ENCODE measurements at regions not wholly inside any gene's neighbourhood (a gene's known extent, or its start where the extent isn't known, plus 50 kb on each side); places are given as distances from the start of the nearest gene placed in this dataset.

DNA sequence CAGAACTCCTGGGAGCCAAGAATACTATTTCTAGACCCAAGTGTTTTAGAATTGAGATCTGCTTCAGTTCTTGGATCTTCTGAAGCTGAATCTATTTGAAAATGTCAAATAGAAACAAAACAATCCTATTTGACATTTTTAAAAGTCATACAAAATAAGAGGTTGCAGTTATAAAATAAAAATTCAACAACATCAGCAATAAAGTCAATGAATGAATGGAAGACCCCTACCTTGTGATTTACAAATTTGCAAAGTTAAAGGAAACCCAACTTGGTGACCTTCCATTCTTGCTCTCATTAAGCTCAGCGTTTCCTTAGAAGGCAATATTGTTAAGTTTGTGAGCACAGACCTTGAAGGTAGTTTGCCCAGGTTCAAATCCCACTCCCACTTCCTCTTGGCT lies 531.8 kb upstream of the TENM3 start:
- Histone ChIP-seq H3K9me3 (ENCODE audit: low read length) (no peaks in the 10 kb centered on the region), H3K27me3 (ENCODE audit: insufficient read depth, low read length, poor library complexity, severe bottlenecking) (no peaks in the 10 kb centered on the region), H3K4me1 (ENCODE audit: insufficient read depth, low read length) (no peaks in the 10 kb centered on the region), H3K27ac (ENCODE audit: low read depth, low read length) (no peak overlapping the region), H3K36me3 (ENCODE audit: insufficient read depth, low read length) (no peaks in the 10 kb centered on the region), H3K4me3 (ENCODE audit: low read length) (no peak overlapping the region)
- Mint-ChIP-seq H3K27ac (no peak overlapping the region), H3K4me1 (no peaks in the 10 kb centered on the region), H3K9me3 (peaks cover 5 to 14% (median 7%) of the 10 kb centered on the region in 5 donors), H3K27me3 (no peaks in the 10 kb centered on the region), H3K36me3 (no peaks in the 10 kb centered on the region), H3K4me3 (no peak overlapping the region)
- no peak for DNase-seq
- ChIA-PET POLR2A (no interaction called here), CTCF (no interaction called here)

- Histone ChIP-seq H3K36me3 (ENCODE audit: insufficient read depth, low read length) (no peaks in the 10 kb centered on the region), H3K27ac (ENCODE audit: low read depth, low read length) (no peak overlapping the region), H3K4me1 (ENCODE audit: insufficient read depth, low read length) (no peaks in the 10 kb centered on the region), H3K4me3 (ENCODE audit: low read length) (no peak overlapping the region), H3K27me3 (ENCODE audit: insufficient read depth, low read length, poor library complexity, severe bottlenecking) (no peaks in the 10 kb centered on the region), H3K9me3 (ENCODE audit: low read length) (no peaks in the 10 kb centered on the region)
- no peak for DNase-seq
- POLR2A ChIA-PET = no interaction called here
- no peaks in the 10 kb centered on the region for H3K36me3 Mint-ChIP-seq
- CTCF ChIA-PET = no interaction called here
- no peaks in the 10 kb centered on the region for H3K4me1 Mint-ChIP-seq
- no peak overlapping the region for H3K27ac Mint-ChIP-seq
- H3K27me3 Mint-ChIP-seq = peaks cover 0 to 3% of the 10 kb centered on the region in 2 donors
- H3K9me3 Mint-ChIP-seq = peaks cover 0 to 29% (median 8%) of the 10 kb centered on the region in 5 donors
- H3K4me3 Mint-ChIP-seq = no peak overlapping the region
Observed at GRCh38 chr4:181728305-181728966, 514.8 kb upstream of the TENM3 start.

- ChIA-PET CTCF (no interaction called here), POLR2A (no interaction called here)
- Histone ChIP-seq H3K27me3 (ENCODE audit: insufficient read depth, low read length, poor library complexity, severe bottlenecking) (no peaks in the 10 kb centered on the region), H3K27ac (ENCODE audit: low read depth, low read length) (no peak overlapping the region), H3K36me3 (ENCODE audit: insufficient read depth, low read length) (no peaks in the 10 kb centered on the region), H3K9me3 (ENCODE audit: low read length) (no peaks in the 10 kb centered on the region), H3K4me1 (ENCODE audit: insufficient read depth, low read length) (no peaks in the 10 kb centered on the region), H3K4me3 (ENCODE audit: low read length) (no peak overlapping the region)
- Mint-ChIP-seq H3K27ac (no peak overlapping the region), H3K36me3 (no peaks in the 10 kb centered on the region), H3K9me3 (peaks cover 0 to 24% (median 7%) of the 10 kb centered on the region in 5 donors), H3K4me1 (no peaks in the 10 kb centered on the region), H3K27me3 (peaks cover 0 to 3% of the 10 kb centered on the region in 2 donors), H3K4me3 (no peak overlapping the region)
- no peak for DNase-seq
Observed at GRCh38 chr4:181731900-181732299, 511.3 kb upstream of the TENM3 start.

DNA sequence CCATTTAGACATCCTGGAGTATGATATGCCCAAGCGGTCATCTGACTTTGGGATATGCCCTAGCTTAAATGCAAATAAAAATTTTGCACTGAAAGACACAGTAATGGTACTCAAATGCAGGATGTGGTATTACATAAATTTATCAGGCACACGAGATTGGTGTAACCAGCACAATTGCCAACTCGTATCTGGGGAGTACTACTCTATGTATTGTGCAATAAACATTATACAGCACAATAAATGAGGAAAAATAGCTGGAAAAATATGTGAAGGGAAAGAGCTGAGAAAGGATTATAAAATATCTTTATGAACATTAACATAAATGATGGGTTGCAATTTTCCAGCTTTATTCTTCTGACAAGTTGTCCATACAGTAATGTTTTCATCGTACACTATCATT lies 505.5 kb upstream of the TENM3 start:
- ChIA-PET CTCF (no interaction called here), POLR2A (no interaction called here)
- Mint-ChIP-seq H3K9me3 (peaks cover 1 to 12% (median 5%) of the 10 kb centered on the region in 5 donors), H3K27ac (no peak overlapping the region), H3K36me3 (no peaks in the 10 kb centered on the region), H3K4me1 (no peaks in the 10 kb centered on the region), H3K4me3 (no peak overlapping the region), H3K27me3 (no peaks in the 10 kb centered on the region)
- no peaks in the 10 kb centered on the region for H3K9me3 ChIP-seq (ENCODE audit: low read length)
- no peaks in the 10 kb centered on the region for H3K27me3 ChIP-seq (ENCODE audit: insufficient read depth, low read length, poor library complexity, severe bottlenecking)
- H3K27ac ChIP-seq (ENCODE audit: low read depth, low read length) = no peak overlapping the region
- H3K4me3 ChIP-seq (ENCODE audit: low read length) = no peak overlapping the region
- H3K4me1 ChIP-seq (ENCODE audit: insufficient read depth, low read length) = no peaks in the 10 kb centered on the region
- DNase-seq = no peak
- H3K36me3 ChIP-seq (ENCODE audit: insufficient read depth, low read length) = no peaks in the 10 kb centered on the region

GRCh38 chr4:181739031-181739430 lies 504.2 kb upstream of the TENM3 start:
- DNase-seq = no peak
- POLR2A ChIA-PET = no interaction called here
- no peaks in the 10 kb centered on the region for H3K36me3 Mint-ChIP-seq
- H3K9me3 Mint-ChIP-seq = peaks cover 0 to 11% (median 5%) of the 10 kb centered on the region in 5 donors
- Histone ChIP-seq H3K27ac (ENCODE audit: low read depth, low read length) (no peak overlapping the region), H3K27me3 (ENCODE audit: insufficient read depth, low read length, poor library complexity, severe bottlenecking) (no peaks in the 10 kb centered on the region), H3K9me3 (ENCODE audit: low read length) (no peaks in the 10 kb centered on the region), H3K36me3 (ENCODE audit: insufficient read depth, low read length) (no peaks in the 10 kb centered on the region), H3K4me1 (ENCODE audit: insufficient read depth, low read length) (no peaks in the 10 kb centered on the region), H3K4me3 (ENCODE audit: low read length) (no peak overlapping the region)
- no peaks in the 10 kb centered on the region for H3K4me1 Mint-ChIP-seq
- H3K4me3 Mint-ChIP-seq = no peak overlapping the region
- H3K27ac Mint-ChIP-seq = no peak overlapping the region
- CTCF ChIA-PET = no interaction called here
- no peaks in the 10 kb centered on the region for H3K27me3 Mint-ChIP-seq

- no peaks in the 10 kb centered on the region for H3K36me3 Mint-ChIP-seq
- no peaks in the 10 kb centered on the region for H3K4me1 Mint-ChIP-seq
- no peak overlapping the region for H3K27ac Mint-ChIP-seq
- H3K27me3 ChIP-seq (ENCODE audit: insufficient read depth, low read length, poor library complexity, severe bottlenecking) = no peaks in the 10 kb centered on the region
- ChIA-PET CTCF (no interaction called here), POLR2A (no interaction called here)
- H3K27me3 Mint-ChIP-seq = no peaks in the 10 kb centered on the region
- H3K36me3 ChIP-seq (ENCODE audit: insufficient read depth, low read length) = no peaks in the 10 kb centered on the region
- no peak overlapping the region for H3K4me3 ChIP-seq (ENCODE audit: low read length)
- DNase-seq = no peak
- H3K9me3 Mint-ChIP-seq = peaks cover 0 to 8% (median 5%) of the 10 kb centered on the region in 5 donors
- H3K4me1 ChIP-seq (ENCODE audit: insufficient read depth, low read length) = no peaks in the 10 kb centered on the region
- H3K27ac ChIP-seq (ENCODE audit: low read depth, low read length) = no peak overlapping the region
- H3K4me3 Mint-ChIP-seq = no peak overlapping the region
- H3K9me3 ChIP-seq (ENCODE audit: low read length) = no peaks in the 10 kb centered on the region
Observed at GRCh38 chr4:181741513-181741912, 501.7 kb upstream of the TENM3 start.

GRCh38 chr4:181745933-181746625 lies 497.1 kb upstream of the TENM3 start:
- ChIA-PET POLR2A (no interaction called here), CTCF (no interaction called here)
- Histone ChIP-seq H3K9me3 (ENCODE audit: low read length) (no peaks in the 10 kb centered on the region), H3K36me3 (ENCODE audit: insufficient read depth, low read length) (no peaks in the 10 kb centered on the region), H3K27ac (ENCODE audit: low read depth, low read length) (no peak overlapping the region), H3K27me3 (ENCODE audit: insufficient read depth, low read length, poor library complexity, severe bottlenecking) (no peaks in the 10 kb centered on the region), H3K4me3 (ENCODE audit: low read length) (no peak overlapping the region), H3K4me1 (ENCODE audit: insufficient read depth, low read length) (no peaks in the 10 kb centered on the region)
- DNase-seq = no peak
- Mint-ChIP-seq H3K27ac (no peak overlapping the region), H3K36me3 (no peaks in the 10 kb centered on the region), H3K27me3 (no peaks in the 10 kb centered on the region), H3K4me1 (no peaks in the 10 kb centered on the region), H3K4me3 (no peak overlapping the region), H3K9me3 (peaks cover 0 to 4% (median 0%) of the 10 kb centered on the region in 5 donors)

GRCh38 chr4:181748581-181748980 lies 494.6 kb upstream of the TENM3 start:
- no peak overlapping the region for H3K27ac Mint-ChIP-seq
- H3K36me3 Mint-ChIP-seq = no peaks in the 10 kb centered on the region

More at GRCh38 chr4:181748581-181748980, 494.6 kb upstream of the TENM3 start:
- ChIA-PET POLR2A (no interaction called here), CTCF (no interaction called here)
- DNase-seq = no peak
- Histone ChIP-seq H3K4me3 (ENCODE audit: low read length) (no peak overlapping the region), H3K27ac (ENCODE audit: low read depth, low read length) (no peak overlapping the region), H3K36me3 (ENCODE audit: insufficient read depth, low read length) (no peaks in the 10 kb centered on the region), H3K9me3 (ENCODE audit: low read length) (no peaks in the 10 kb centered on the region), H3K27me3 (ENCODE audit: insufficient read depth, low read length, poor library complexity, severe bottlenecking) (no peaks in the 10 kb centered on the region), H3K4me1 (ENCODE audit: insufficient read depth, low read length) (no peaks in the 10 kb centered on the region)
- Mint-ChIP-seq H3K4me3 (no peak overlapping the region), H3K4me1 (no peaks in the 10 kb centered on the region), H3K27me3 (no peaks in the 10 kb centered on the region), H3K9me3 (peaks cover 0 to 4% (median under 1%) of the 10 kb centered on the region in 5 donors)
